NT2/D1 (cell line): ENCODE measurements at regions not wholly inside any gene's neighbourhood (a gene's known extent, or its start where the extent isn't known, plus 50 kb on each side); places are given as distances from the start of the nearest gene placed in this dataset.

Experiments used
- DNase-seq: peaks from one replicate; pipeline ENCODE4 v3.0.0-alpha.2; 2011; ENCODE audit warnings: low read depth, low spot score
- H3K27me3 ChIP-seq: 2 replicates; pipeline ENCODE4 v1.6.0; 2011; ENCODE audit warnings: mild to moderate bottlenecking; ENCODE audit not compliant: insufficient read length, insufficient read depth
- H3K36me3 ChIP-seq: 2 replicates; pipeline ENCODE4 v1.6.1; 2011; ENCODE audit warnings: mild to moderate bottlenecking, low read length, mixed read lengths; ENCODE audit not compliant: insufficient read depth, insufficient read length
- H3K4me1 ChIP-seq: 2 replicates; pipeline ENCODE4 v1.5.1; 2011; ENCODE audit not compliant: insufficient read depth, insufficient read length
- H3K4me3 ChIP-seq: 2 replicates; pipeline ENCODE4 v1.5.1; 2011; ENCODE audit warnings: low read depth; ENCODE audit not compliant: insufficient read length
- H3K9ac ChIP-seq: 2 replicates; pipeline ENCODE4 v1.6.0; 2011; ENCODE audit warnings: low read depth; ENCODE audit not compliant: insufficient read length
- H3K9me3 ChIP-seq: 2 replicates; pipeline ENCODE4 v1.5.1; 2011; ENCODE audit warnings: mild to moderate bottlenecking, low read length; ENCODE audit not compliant: insufficient read depth
- SUZ12 ChIP-seq: IDR thresholded peaks from 2 replicates; pipeline ENCODE4 v1.6.1; 2011; ENCODE audit not compliant: insufficient read length, insufficient read depth; ENCODE audit errors: extremely low read depth
- YY1 ChIP-seq: IDR thresholded peaks from 2 replicates; pipeline ENCODE4 v1.6.1; 2011; ENCODE audit not compliant: insufficient read length, insufficient read depth
- ZNF274 ChIP-seq: IDR thresholded peaks from 2 replicates; pipeline ENCODE4 v1.6.1; 2011; ENCODE audit warnings: mild to moderate bottlenecking, low read depth, low read length

DNA sequence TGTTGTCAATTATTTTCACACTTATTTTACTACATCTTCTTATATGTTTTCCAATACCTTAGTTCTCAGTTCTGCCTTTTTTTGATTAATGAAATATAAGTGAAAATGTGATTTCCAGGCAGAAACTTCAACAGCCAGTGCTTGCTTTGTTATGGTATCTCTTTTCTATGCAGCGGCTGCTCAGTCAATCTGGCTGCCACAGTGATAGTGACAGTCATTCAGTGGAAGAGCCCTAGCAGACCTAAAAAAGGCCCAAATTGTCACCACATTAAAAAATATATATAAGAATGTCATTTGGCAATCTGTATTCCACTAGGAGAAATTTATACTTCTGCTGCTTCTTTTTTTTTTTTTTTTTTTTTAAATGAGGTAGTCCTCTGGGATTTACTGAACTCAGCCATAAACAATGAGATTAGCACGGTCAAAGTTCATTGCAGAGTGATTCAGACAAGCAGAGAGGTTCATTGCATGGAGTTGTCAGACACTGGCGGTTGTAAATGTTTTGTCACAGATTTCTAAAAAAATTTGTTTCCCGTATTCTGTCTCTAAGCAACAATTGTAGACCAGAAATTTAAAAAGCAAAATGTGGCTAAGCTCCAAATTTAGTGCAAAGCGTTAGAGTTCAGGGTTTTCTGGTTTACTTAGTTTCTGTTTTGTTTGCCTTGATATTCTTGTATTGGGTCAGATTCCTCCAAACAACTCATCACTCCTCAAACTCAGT, 94.7 kb upstream of the PRR20A start:
- no peaks in the 10 kb centered on the region for H3K4me1 ChIP-seq
- H3K9me3 ChIP-seq = no peaks in the 10 kb centered on the region
- no peak overlapping the region for H3K9ac ChIP-seq
- no peaks in the 10 kb centered on the region for H3K27me3 ChIP-seq
- no peak overlapping the region for H3K4me3 ChIP-seq
- TF ChIP-seq YY1 = no peak
- TF ChIP-seq ZNF274 = no peak
- TF ChIP-seq SUZ12 = no peak
- no peaks in the 10 kb centered on the region for H3K36me3 ChIP-seq
- no peak for DNase-seq

DNA sequence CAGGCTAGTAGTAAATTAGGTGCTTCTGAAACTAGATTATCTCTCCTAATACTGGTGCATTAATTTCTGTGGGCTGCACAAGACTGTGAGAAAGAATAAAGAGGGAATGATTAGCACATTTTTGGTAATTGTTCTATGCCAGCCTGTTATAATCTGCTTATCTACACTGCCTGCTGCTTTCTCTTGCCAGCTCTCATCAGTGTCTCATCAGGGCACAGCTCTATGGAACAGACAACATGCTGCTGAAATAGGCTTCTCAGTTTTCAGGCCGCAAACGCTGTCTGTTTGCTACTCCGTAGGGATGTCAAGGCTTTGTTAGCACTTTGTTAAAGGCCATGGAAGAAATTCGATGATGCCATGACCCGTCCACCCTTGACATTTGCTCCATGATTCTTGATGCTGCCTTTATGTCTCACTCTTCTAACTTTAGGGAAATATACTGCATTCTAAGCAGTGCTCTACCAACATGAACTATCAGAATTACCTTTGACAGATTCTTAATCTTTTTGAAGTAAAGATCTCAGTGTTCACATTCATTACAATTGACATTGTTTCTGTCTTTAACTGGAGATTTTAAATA, 84.0 kb upstream of the PRR20A start:
- DNase-seq = no peak
- no peaks in the 10 kb centered on the region for H3K36me3 ChIP-seq
- no peak overlapping the region for H3K4me3 ChIP-seq
- TF ChIP-seq ZNF274 (no peak), YY1 (no peak), SUZ12 (no peak)
- no peak overlapping the region for H3K9ac ChIP-seq
- no peaks in the 10 kb centered on the region for H3K27me3 ChIP-seq
- H3K4me1 ChIP-seq = no peaks in the 10 kb centered on the region
- no peaks in the 10 kb centered on the region for H3K9me3 ChIP-seq

DNA sequence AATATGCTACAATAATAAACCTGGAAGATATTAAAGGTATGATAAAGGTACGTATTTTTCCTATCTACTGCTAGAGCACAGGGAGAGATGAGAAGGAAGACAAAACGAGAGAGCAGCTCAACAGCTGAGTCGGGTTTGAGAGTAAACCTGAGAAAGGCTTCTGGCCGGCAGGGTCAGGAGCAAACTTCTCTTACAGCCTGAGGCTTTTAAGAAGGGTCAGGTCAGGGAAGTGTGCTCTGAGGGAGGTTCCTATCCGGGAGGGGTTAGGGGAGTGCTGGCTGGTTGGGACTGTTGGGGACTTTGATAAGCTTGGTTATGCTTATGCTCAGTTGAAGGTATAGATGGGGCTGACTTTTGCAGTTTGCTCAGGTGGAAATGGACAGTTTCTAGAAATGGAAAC, 77.7 kb upstream of the PRR20A start:
- Histone ChIP-seq H3K36me3 (no peaks in the 10 kb centered on the region), H3K27me3 (no peaks in the 10 kb centered on the region), H3K9ac (no peak overlapping the region), H3K4me1 (no peaks in the 10 kb centered on the region), H3K9me3 (no peaks in the 10 kb centered on the region), H3K4me3 (no peak overlapping the region)
- TF ChIP-seq ZNF274 (no peak), SUZ12 (no peak), YY1 (no peak)
- DNase-seq = no peak

DNA sequence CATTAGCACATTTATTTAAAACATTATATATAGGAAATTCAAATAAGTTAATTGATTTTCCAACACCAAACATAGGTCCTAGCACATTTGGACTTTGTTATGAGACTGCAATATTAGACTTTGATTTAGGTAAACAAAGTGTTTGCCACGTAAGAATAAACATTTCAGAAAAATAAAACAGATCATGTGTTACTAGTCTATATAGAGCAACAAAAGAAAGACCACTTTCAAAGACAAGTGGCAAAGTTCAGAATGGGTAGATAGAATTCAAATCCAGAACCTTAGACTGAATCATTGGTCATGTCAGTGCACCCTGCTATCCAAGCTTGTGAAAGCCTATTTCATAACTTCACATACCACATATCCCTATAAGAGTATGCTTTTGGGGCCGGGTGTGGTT, 66.7 kb upstream of the PRR20A start:
- TF ChIP-seq ZNF274 = no peak
- TF ChIP-seq YY1 = no peak
- no peak for TF ChIP-seq SUZ12
- no peak overlapping the region for H3K4me3 ChIP-seq
- no peak for DNase-seq
- no peaks in the 10 kb centered on the region for H3K9me3 ChIP-seq
- H3K36me3 ChIP-seq = no peaks in the 10 kb centered on the region
- no peak overlapping the region for H3K9ac ChIP-seq
- no peaks in the 10 kb centered on the region for H3K4me1 ChIP-seq
- H3K27me3 ChIP-seq = no peaks in the 10 kb centered on the region

DNA sequence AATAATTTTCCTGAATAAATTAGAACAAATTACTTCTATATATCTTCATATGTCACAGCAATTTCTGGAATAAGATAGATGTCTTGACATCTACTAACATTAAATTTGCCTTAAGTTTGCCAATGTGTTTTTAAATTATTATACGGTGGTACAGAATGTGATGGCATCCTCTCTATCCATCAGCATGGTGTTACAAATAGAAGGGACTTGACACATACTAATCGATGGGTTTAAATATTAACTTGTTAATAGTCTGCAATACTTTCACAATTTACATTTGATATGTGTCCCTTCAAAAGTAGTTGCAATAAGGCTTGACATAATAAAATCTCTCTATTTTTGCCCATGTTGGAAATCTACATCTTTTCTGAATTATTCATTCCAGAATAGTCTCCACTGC, 65.1 kb upstream of the PRR20A start:
- Histone ChIP-seq H3K9me3 (no peaks in the 10 kb centered on the region), H3K27me3 (no peaks in the 10 kb centered on the region), H3K4me3 (no peak overlapping the region), H3K9ac (no peak overlapping the region), H3K36me3 (no peaks in the 10 kb centered on the region), H3K4me1 (no peaks in the 10 kb centered on the region)
- DNase-seq = no peak
- TF ChIP-seq ZNF274 = no peak
- no peak for TF ChIP-seq SUZ12
- TF ChIP-seq YY1 = no peak

DNA sequence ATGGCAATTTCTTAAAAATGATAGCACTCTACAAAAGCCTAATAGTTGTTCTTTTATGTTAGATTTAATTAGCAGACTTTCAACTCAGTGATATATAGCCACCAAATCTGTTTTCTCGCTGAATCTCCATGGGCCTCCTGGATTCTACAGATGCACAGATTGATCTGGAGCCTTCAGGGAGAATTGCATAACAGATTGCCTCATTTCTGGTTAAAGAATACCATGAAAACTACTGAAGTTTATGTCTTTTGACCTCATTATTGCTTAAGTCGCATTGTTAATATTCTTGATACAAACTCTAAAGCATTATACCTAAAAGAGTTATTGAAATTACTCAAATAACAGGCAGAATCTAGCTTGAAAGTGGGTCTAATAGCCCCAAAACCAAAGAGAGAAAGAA, 53.7 kb upstream of the PRR20A start:
- H3K9me3 ChIP-seq = no peaks in the 10 kb centered on the region
- TF ChIP-seq YY1 (no peak), ZNF274 (no peak), SUZ12 (no peak)

More for the DNA sequence above, 53.7 kb upstream of the PRR20A start:
- no peaks in the 10 kb centered on the region for H3K36me3 ChIP-seq
- no peaks in the 10 kb centered on the region for H3K27me3 ChIP-seq
- H3K9ac ChIP-seq = no peak overlapping the region
- no peaks in the 10 kb centered on the region for H3K4me1 ChIP-seq
- no peak overlapping the region for H3K4me3 ChIP-seq
- no peak for DNase-seq
